Subcutaneous abdominal adipose tissue (tissue), 5 donors: ENCODE measurements at regions not wholly inside any gene's neighbourhood (a gene's known extent, or its start where the extent isn't known, plus 50 kb on each side); places are given as distances from the start of the nearest gene placed in this dataset.
"Not testable (repeated sequence)": the region's sequence is repeated elsewhere in the genome, so short reads cannot be mapped to it uniquely, and the experiment has no call there.

Source experiments
- H3K27ac ChIP-seq: one replicate; pipeline ENCODE4 v1.7.0; 2013; ENCODE audit warnings: low read depth, mild to moderate bottlenecking, inconsistent platforms, low read length, moderate library complexity
- H3K27me3 ChIP-seq, 5 donors: one replicate each; pipeline ENCODE4 v1.7.0; 2013; ENCODE audit warnings: low read length in 5 of 5, inconsistent platforms in 1 of 5; ENCODE audit not compliant: control insufficient read depth in 5 of 5, insufficient read depth in 4 of 5
- H3K36me3 ChIP-seq, 5 donors: one replicate each; pipeline ENCODE4 v1.7.0; 2013; ENCODE audit warnings: low read length in 5 of 5; ENCODE audit not compliant: control insufficient read depth in 5 of 5, insufficient read depth in 5 of 5
- H3K4me1 ChIP-seq, 5 donors: one replicate each; pipeline ENCODE4 v1.7.0; 2013; ENCODE audit warnings: low read length in 5 of 5, mild to moderate bottlenecking in 3 of 5, moderate library complexity in 1 of 5; ENCODE audit not compliant: control insufficient read depth in 5 of 5, insufficient read depth in 5 of 5
- H3K4me3 ChIP-seq, 5 donors: one replicate each; pipeline ENCODE4 v1.7.0; 2013; ENCODE audit warnings: low read length in 5 of 5, low read depth in 1 of 5
- H3K9ac ChIP-seq, 5 donors: one replicate each; pipeline ENCODE4 v1.7.0; 2013; ENCODE audit warnings: low read length in 5 of 5, mild to moderate bottlenecking in 4 of 5, moderate library complexity in 3 of 5
- H3K9me3 ChIP-seq, 5 donors: one replicate each; pipeline ENCODE4 v1.7.0; 2013; ENCODE audit warnings: low read length in 5 of 5; ENCODE audit not compliant: control insufficient read depth in 5 of 5
- donor health status: healthy.
- donor health status: healthy.
- donor health status: healthy.
- donor health status: healthy.
- donor health status: healthy.

- Histone ChIP-seq H3K9ac (no peak overlapping the region), H3K4me1 (no peaks in the 10 kb centered on the region), H3K9me3 (peaks cover 0 to 4% (median 2%) of the 10 kb centered on the region in 5 donors), H3K36me3 (no peaks in the 10 kb centered on the region), H3K27ac (no peak overlapping the region), H3K27me3 (no peaks in the 10 kb centered on the region), H3K4me3 (no peak overlapping the region)
Measured at GRCh38 chr20:4320291-4320690, 71.2 kb upstream of the ADRA1D start.

GRCh38 chr20:4318891-4319290, 69.8 kb upstream of the ADRA1D start:
- no peak overlapping the region for H3K4me3 ChIP-seq
- no peaks in the 10 kb centered on the region for H3K27me3 ChIP-seq
- no peak overlapping the region for H3K27ac ChIP-seq
- no peaks in the 10 kb centered on the region for H3K36me3 ChIP-seq
- H3K4me1 ChIP-seq = no peaks in the 10 kb centered on the region
- H3K9me3 ChIP-seq = peaks cover 0 to 4% (median 2%) of the 10 kb centered on the region in 5 donors
- H3K9ac ChIP-seq = no peak overlapping the region

- not testable (repeated sequence) for H3K27ac ChIP-seq, H3K4me1 ChIP-seq, H3K36me3 ChIP-seq, H3K27me3 ChIP-seq, H3K9ac ChIP-seq, H3K4me3 ChIP-seq
- peaks cover 0 to 14% (median 11%) of the 10 kb centered on the region in 5 donors for H3K9me3 ChIP-seq
Measured at GRCh38 chr20:4310616-4311015, 61.5 kb upstream of the ADRA1D start.

- Histone ChIP-seq H3K9me3 (peaks cover 0 to 7% (median 5%) of the 10 kb centered on the region in 5 donors), H3K4me1 (no peaks in the 10 kb centered on the region), H3K4me3 (no peak overlapping the region), H3K27me3 (no peaks in the 10 kb centered on the region), H3K9ac (no peak overlapping the region), H3K27ac (no peak overlapping the region), H3K36me3 (no peaks in the 10 kb centered on the region)
Measured at GRCh38 chr20:4306206-4306605, 57.1 kb upstream of the ADRA1D start.

DNA sequence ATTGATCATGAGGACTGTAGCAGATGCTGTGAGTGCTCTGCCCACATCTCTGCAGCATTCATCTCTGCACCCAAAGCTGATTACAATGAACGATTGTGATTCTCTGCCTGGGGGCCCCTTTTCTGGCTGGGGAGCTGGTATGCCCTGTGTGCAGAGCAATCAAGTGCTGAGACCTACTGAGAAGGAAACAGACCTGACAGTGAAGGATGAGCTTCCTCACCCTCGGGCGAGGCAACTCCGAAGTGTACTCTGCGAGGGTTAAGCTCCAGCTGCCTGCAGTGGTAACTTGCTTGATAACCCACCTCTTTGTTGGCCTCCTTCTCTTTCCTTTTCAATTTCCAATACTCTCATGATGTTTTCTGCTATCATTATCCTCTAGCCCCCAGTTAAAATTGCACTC, 56.0 kb upstream of the ADRA1D start:
- no peaks in the 10 kb centered on the region for H3K36me3 ChIP-seq
- no peak overlapping the region for H3K4me3 ChIP-seq
- no peaks in the 10 kb centered on the region for H3K9me3 ChIP-seq
- H3K9ac ChIP-seq = no peak overlapping the region
- no peak overlapping the region for H3K27ac ChIP-seq
- no peaks in the 10 kb centered on the region for H3K27me3 ChIP-seq
- no peaks in the 10 kb centered on the region for H3K4me1 ChIP-seq

- Histone ChIP-seq H3K27me3 (no peaks in the 10 kb centered on the region), H3K27ac (no peak overlapping the region), H3K4me3 (no peak overlapping the region), H3K4me1 (no peaks in the 10 kb centered on the region), H3K9ac (no peak overlapping the region), H3K36me3 (no peaks in the 10 kb centered on the region), H3K9me3 (no peaks in the 10 kb centered on the region)
Measured at GRCh38 chr20:4304601-4305000, 55.5 kb upstream of the ADRA1D start.

DNA sequence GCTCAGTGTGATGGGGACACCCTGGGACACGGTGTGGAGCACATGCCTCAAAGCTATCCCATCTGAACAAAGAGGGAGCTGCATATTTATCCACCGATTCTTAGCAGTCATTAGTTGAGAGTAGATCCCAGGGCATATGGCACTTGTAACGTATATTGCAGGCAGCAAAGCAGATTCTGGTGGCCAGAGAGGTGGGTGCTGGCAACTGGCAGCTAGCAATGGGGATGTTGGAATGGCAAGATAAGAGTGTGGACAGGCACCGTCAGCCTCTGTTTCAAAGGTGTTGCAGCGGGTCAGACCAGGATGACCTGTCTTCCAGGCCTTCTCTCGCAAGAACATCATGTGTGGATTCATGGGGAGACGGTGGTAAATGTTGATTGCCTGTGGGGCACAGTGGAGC, 54.0 kb upstream of the ADRA1D start:
- H3K4me3 ChIP-seq = no peak overlapping the region
- no peaks in the 10 kb centered on the region for H3K27me3 ChIP-seq
- no peaks in the 10 kb centered on the region for H3K9me3 ChIP-seq
- no peaks in the 10 kb centered on the region for H3K36me3 ChIP-seq
- no peak overlapping the region for H3K27ac ChIP-seq
- no peak overlapping the region for H3K9ac ChIP-seq
- H3K4me1 ChIP-seq = no peaks in the 10 kb centered on the region

DNA sequence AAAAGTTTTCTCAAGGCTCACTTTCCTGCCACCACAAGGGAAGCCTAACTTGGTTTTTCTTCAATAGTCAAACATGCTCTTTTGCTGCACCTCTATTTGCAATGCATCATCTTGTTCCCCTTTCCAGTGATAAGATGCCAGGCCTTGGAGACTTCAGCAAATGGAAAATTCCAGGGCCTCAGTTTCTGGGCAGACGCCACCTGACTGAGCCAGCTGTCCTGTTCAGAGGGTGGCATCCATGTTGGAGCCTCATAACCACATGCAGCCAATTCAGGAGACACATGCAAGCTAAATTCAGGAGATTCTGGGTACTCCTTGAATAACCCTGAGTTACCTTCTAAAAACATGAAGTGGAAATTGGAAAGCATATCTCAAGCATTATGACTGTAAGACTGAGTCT, 51.8 kb upstream of the ADRA1D start:
- no peak overlapping the region for H3K27ac ChIP-seq
- H3K9ac ChIP-seq = no peak overlapping the region
- H3K27me3 ChIP-seq = peaks cover 0 to 7% (median 2%) of the 10 kb centered on the region in 5 donors
- H3K36me3 ChIP-seq = no peaks in the 10 kb centered on the region
- H3K4me3 ChIP-seq = no peak overlapping the region
- H3K4me1 ChIP-seq = peaks cover 3 to 13% (median 7%) of the 10 kb centered on the region in 5 donors
- no peaks in the 10 kb centered on the region for H3K9me3 ChIP-seq

DNA sequence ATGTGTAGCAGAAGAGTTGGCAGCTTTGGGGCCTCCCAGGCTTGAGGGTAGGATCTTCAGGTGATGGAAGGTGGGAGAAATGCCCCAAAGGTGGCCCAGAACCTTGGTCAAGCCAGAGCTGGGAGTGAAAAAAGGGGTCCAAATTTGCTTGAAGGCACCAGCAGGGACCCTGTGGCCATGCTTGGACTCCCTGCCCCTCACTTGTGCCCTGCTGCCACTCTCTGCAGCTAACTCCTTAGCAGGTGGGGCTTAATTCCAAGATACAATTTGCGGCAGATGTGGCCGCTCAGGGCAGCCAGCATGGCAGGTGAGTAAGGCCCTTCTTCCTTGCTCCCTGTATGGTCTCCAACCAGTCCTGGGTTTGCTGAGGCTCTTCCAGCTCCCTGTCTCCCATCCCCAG, 51.3 kb upstream of the ADRA1D start:
- no peak overlapping the region for H3K27ac ChIP-seq
- no peak overlapping the region for H3K4me3 ChIP-seq
- H3K9me3 ChIP-seq = no peaks in the 10 kb centered on the region
- H3K9ac ChIP-seq = no peak overlapping the region
- H3K27me3 ChIP-seq = peaks cover 0 to 7% (median 3%) of the 10 kb centered on the region in 5 donors
- H3K36me3 ChIP-seq = no peaks in the 10 kb centered on the region
- H3K4me1 ChIP-seq = peaks cover 3 to 13% (median 7%) of the 10 kb centered on the region in 5 donors

DNA sequence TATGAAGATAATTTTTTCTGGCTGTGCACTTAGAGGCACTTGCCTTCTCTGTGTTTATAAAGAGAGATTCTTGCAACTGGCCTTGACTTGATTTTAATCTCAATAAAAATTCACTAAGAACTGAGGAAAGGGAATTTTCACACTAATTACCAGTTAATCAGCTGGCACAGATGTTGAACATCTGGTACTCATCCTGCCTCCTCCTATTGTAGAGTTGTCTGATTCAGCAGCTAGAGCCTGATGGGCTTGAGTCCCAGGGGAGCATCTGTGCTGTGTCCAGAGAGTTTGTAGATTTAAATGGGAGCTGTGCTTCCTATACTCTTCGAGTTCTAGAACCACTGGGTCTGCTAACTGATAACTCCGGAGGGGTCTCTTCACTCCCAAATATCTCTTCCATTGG, 50.7 kb upstream of the ADRA1D start:
- no peaks in the 10 kb centered on the region for H3K9me3 ChIP-seq
- no peak overlapping the region for H3K9ac ChIP-seq
- peaks cover 3 to 13% (median 7%) of the 10 kb centered on the region in 5 donors for H3K4me1 ChIP-seq
- no peak overlapping the region for H3K27ac ChIP-seq
- no peak overlapping the region for H3K4me3 ChIP-seq
- no peaks in the 10 kb centered on the region for H3K36me3 ChIP-seq
- H3K27me3 ChIP-seq = peaks cover 0 to 7% (median 4%) of the 10 kb centered on the region in 5 donors

DNA sequence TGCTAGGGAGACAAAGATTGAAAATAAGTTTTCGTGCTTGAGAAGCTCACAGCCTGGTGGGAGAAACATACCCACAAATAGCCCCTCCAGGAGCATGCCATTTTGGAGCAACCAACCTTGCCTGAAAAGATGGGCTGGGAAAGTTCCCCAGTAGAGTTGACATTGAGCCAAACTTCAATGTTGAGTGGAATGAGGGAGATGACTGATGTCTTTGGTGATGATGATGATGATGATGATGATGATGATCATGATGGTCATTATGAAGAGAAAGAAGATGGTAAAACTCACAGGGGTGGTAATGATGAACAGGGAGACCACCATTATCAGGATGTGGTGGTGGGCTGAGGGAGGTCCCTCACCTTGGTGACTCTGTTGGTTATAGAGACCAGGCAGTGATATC, 50.1 kb upstream of the ADRA1D start:
- Histone ChIP-seq H3K9ac (no peak overlapping the region), H3K4me3 (no peak overlapping the region), H3K27me3 (peaks cover 0 to 7% (median 4%) of the 10 kb centered on the region in 5 donors), H3K9me3 (no peaks in the 10 kb centered on the region), H3K36me3 (no peaks in the 10 kb centered on the region), H3K4me1 (peaks cover 3 to 13% (median 7%) of the 10 kb centered on the region in 5 donors), H3K27ac (no peak overlapping the region)
